HG03108 (cell line): ENCODE measurements at regions not wholly inside any gene's neighbourhood (a gene's known extent, or its start where the extent isn't known, plus 50 kb on each side); places are given as distances from the start of the nearest gene placed in this dataset.

Experiments used
- ATAC-seq: cut with Tn5 transposase; IDR thresholded peaks from one replicate; pipeline ENCODE4 v1.9.1; 2021; ENCODE audit warnings: moderate library complexity; ENCODE audit not compliant: unreplicated experiment

- ATAC-seq = no peak
Observed at GRCh38 chr5:125302577-125302976, 556.1 kb upstream of the ZNF608 start.

- no peak for ATAC-seq
Observed at GRCh38 chr5:125306741-125307140, 560.3 kb upstream of the ZNF608 start.

GRCh38 chr5:125310749-125311148 lies 564.3 kb upstream of the ZNF608 start:
- ATAC-seq = no peak

GRCh38 chr5:125311743-125312142 lies 565.3 kb upstream of the ZNF608 start:
- no peak for ATAC-seq

GRCh38 chr5:125313555-125313954 lies 567.1 kb upstream of the ZNF608 start:
- no peak for ATAC-seq

GRCh38 chr5:125315306-125315705 lies 568.9 kb upstream of the ZNF608 start:
- no peak for ATAC-seq

- ATAC-seq = no peak
Observed at GRCh38 chr5:125316391-125316790, 570.0 kb upstream of the ZNF608 start.

- ATAC-seq = no peak
Observed at GRCh38 chr5:125316915-125317535, 570.6 kb upstream of the ZNF608 start.

GRCh38 chr5:125317536-125317995 lies 571.1 kb upstream of the ZNF608 start:
- no peak for ATAC-seq

- ATAC-seq = no peak
Observed at GRCh38 chr5:125321654-125322053, 575.2 kb upstream of the ZNF608 start.

- no peak for ATAC-seq
Observed at GRCh38 chr5:125323613-125324012, 577.2 kb upstream of the ZNF608 start.

- no peak for ATAC-seq
Observed at GRCh38 chr5:125325488-125326149, 579.2 kb upstream of the ZNF608 start.

GRCh38 chr5:125326150-125326510 lies 579.7 kb upstream of the ZNF608 start:
- ATAC-seq = no peak

GRCh38 chr5:125327676-125328075 lies 581.2 kb upstream of the ZNF608 start:
- ATAC-seq = no peak

GRCh38 chr5:125331987-125332598 lies 585.7 kb upstream of the ZNF608 start:
- ATAC-seq = no peak

GRCh38 chr5:125333416-125333815 lies 587.0 kb upstream of the ZNF608 start:
- no peak for ATAC-seq

GRCh38 chr5:125336401-125336800 lies 590.0 kb upstream of the ZNF608 start:
- no peak for ATAC-seq

GRCh38 chr5:125337294-125337693 lies 590.9 kb upstream of the ZNF608 start:
- ATAC-seq = no peak

- ATAC-seq = no peak
Observed at GRCh38 chr5:125338440-125339174, 592.2 kb upstream of the ZNF608 start.

- no peak for ATAC-seq
Observed at GRCh38 chr5:125341436-125341835, 595.0 kb upstream of the ZNF608 start.

- ATAC-seq = no peak
Observed at GRCh38 chr5:125343015-125343414, 596.6 kb upstream of the ZNF608 start.

- no peak for ATAC-seq
Observed at GRCh38 chr5:125346316-125346715, 599.9 kb upstream of the ZNF608 start.
